K562 (cell line): ENCODE measurements at regions not wholly inside any gene's neighbourhood (a gene's known extent, or its start where the extent isn't known, plus 50 kb on each side); places are given as distances from the start of the nearest gene placed in this dataset.
A peak's percentile ranks its signal among the peaks of the same experiment; 100 is the strongest.

Source experiments
- ARID1B ChIP-seq: fragments of 450-650 bp; IDR thresholded peaks from 2 replicates; pipeline ENCODE4 v1.6.1; 2016; ENCODE audit warnings: antibody characterized with exemption, mild to moderate bottlenecking, inconsistent platforms
- DACH1 ChIP-seq: fragments of 450-650 bp; IDR thresholded peaks from 2 replicates; pipeline ENCODE4 v1.6.1; 2018; ENCODE audit not compliant: partially characterized antibody
- EGR1 ChIP-seq: fragments of 450-650 bp; conservative IDR thresholded peaks from 2 replicates; pipeline ENCODE4 v1.6.1; 2017; ENCODE audit warnings: mild to moderate bottlenecking
- HDAC1 ChIP-seq, 2 experiments: fragments of 450-650 bp; IDR thresholded peaks; 2 replicates each; pipeline ENCODE4 v1.6.1; 2016 to 2017; ENCODE audit warnings: inconsistent platforms in 1 of 2, mild to moderate bottlenecking in 1 of 2, moderate library complexity in 1 of 2
- HDAC2 ChIP-seq: fragments of 450-650 bp; IDR thresholded peaks from 2 replicates; pipeline ENCODE4 v1.6.1; 2016; ENCODE audit warnings: mild to moderate bottlenecking
- KAT7 ChIP-seq: sonication (generic); formaldehyde crosslinking; IDR thresholded peaks from 2 replicates; pipeline ENCODE4 v1.8.0; 2022; ENCODE audit warnings: missing genetic modification reagents, mild to moderate bottlenecking, borderline replicate concordance
- NFE2 ChIP-seq: IDR thresholded peaks from 2 replicates; pipeline ENCODE4 v1.6.1; 2014; ENCODE audit warnings: antibody characterized with exemption, low read depth
- NFE2L1 ChIP-seq: fragments of 450-650 bp; IDR thresholded peaks from 2 replicates; pipeline ENCODE4 v1.6.1; 2016; ENCODE audit warnings: missing genetic modification characterization, low read depth, mild to moderate bottlenecking, missing compliant biosample characterization, moderate library complexity, borderline replicate concordance
- ZNF140 ChIP-seq: fragments of 250-450 bp; sonication (Bioruptor Pico); IDR thresholded peaks from 2 replicates; pipeline ENCODE4 v1.8.0; 2021; ENCODE audit warnings: moderate library complexity, mild to moderate bottlenecking, inconsistent platforms
- ZNF436 ChIP-seq: fragments of 250-450, 450-650 bp; sonication (Bioruptor Pico); formaldehyde crosslinking; IDR thresholded peaks from 2 replicates; pipeline ENCODE4 v1.7.0; 2020; ENCODE audit warnings: mild to moderate bottlenecking
- ZNF583 ChIP-seq: fragments of 250-450 bp; sonication (Bioruptor Pico); IDR thresholded peaks from 2 replicates; pipeline ENCODE4 v1.4.0; 2020
- ZNF695 ChIP-seq: fragments of 450-650 bp; formaldehyde crosslinking; IDR thresholded peaks from 2 replicates; pipeline ENCODE4 v1.4.0; 2020; ENCODE audit warnings: mild to moderate bottlenecking, moderate library complexity
- ZNF76 ChIP-seq: fragments of 250-450 bp; sonication (Bioruptor Pico); IDR thresholded peaks from 2 replicates; pipeline ENCODE4 v1.4.0; 2020; ENCODE audit warnings: mild to moderate bottlenecking, moderate library complexity, borderline replicate concordance
- TF ChIP-seq, protein P1 (sequence below): sonication (generic); formaldehyde crosslinking; IDR thresholded peaks from 2 replicates; pipeline ENCODE4 v1.9.0; 2022; ENCODE audit warnings: mild to moderate bottlenecking, missing genetic modification reagents
- TF ChIP-seq, protein P2 (sequence below), 2 experiments: fragments of 450-650 bp in 1 of 2; sonication (generic) in 1 of 2; formaldehyde crosslinking; conservative IDR thresholded peaks; 2 replicates each; pipeline versions ENCODE4 v1.4.0 to v1.8.1; 2020 to 2022; ENCODE audit warnings: mild to moderate bottlenecking in 1 of 2, missing genetic modification reagents in 1 of 2
- TF ChIP-seq, protein P3 (sequence below): fragments of 250-450 bp; sonication (Bioruptor Pico); IDR thresholded peaks from 2 replicates; pipeline ENCODE4 v1.4.0; 2020; ENCODE audit warnings: borderline replicate concordance
- TF ChIP-seq, protein P4 (sequence below), 2 experiments: IDR thresholded peaks in 1 of 2; conservative IDR thresholded peaks in 1 of 2; 2 replicates each; pipeline ENCODE4 v1.6.1; 2016; ENCODE audit warnings: low read depth in 2 of 2, mild to moderate bottlenecking in 1 of 2, missing compliant biosample characterization in 1 of 2, missing genetic modification characterization in 1 of 2, moderate library complexity in 1 of 2
- TF ChIP-seq, protein P5 (sequence below), 2 experiments: IDR thresholded peaks; 2 replicates each; pipeline ENCODE4 v1.6.1; 2012; ENCODE audit warnings: improper control_type of control experiment in 2 of 2, low read depth in 2 of 2, low read length in 2 of 2, borderline replicate concordance in 1 of 2

DNA sequence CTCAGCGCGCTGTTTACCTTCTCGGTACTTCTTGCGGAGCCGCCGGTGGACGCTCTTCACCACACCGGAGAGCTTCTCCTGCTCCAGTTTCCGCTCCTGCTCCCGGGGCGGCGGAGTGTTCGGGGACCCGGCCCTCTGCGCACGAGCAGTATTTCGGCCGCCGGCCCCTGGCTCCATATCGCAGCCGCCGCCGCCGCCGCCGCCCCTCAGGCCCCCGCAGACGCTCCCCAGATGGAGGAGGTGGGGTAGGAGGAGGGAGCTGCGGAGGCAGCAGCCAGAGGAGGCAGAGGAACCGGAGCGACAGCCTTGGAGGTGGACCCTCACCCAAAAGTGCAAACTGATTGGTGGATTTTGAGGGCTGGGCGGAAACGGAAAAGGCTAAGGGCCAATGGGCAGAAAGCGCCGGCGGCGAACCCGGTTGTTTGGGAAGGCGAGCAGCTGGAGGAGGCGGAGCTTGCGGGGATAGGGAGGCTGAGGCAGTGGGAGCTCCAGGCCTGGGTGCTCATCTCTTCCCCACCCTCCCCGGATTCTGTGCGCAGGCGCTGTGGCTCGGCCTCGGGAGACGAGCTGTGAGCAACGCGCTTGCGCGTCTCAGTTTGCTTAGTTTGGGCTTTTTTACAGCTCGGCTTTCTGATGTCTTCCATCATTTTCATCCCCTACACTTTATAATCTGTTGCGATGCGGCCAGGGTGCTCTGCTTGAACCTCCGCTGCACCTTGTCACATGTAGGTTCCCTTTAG lies 146.9 kb downstream of the GPR85 start (continued):
- TF ChIP-seq DACH1 (peak; percentile 95), ZNF695 (CRISPR knock-in tag) (peak; percentile 71; the same call in 1 of the 2 replicates), HDAC2 (peak; percentile 35; the same call in 1 of the 2 replicates), ZNF436 (CRISPR knock-in tag) (0 out of 2 replicates have a peak, but pooled peaks have one; percentile 28), HDAC1 (IDR thresholded peaks at IDR 0.05) (peak in 1 of 2 experiments; percentile 83; a peak in 2 of 4 replicates), ARID1B (no peak), NFE2L1 (tag) (no peak), ZNF76 (CRISPR knock-in tag) (peak; percentile 60; the same call in 1 of the 2 replicates), EGR1 (peak; percentile 90), KAT7 (peak; percentile 7; the same call in 1 of the 2 replicates), NFE2 (peak; percentile 1; the same call in 1 of the 2 replicates), ZNF583 (CRISPR knock-in tag) (peak; percentile 77), ZNF140 (CRISPR knock-in tag) (no peak)
- TF ChIP-seq, protein P1, sequence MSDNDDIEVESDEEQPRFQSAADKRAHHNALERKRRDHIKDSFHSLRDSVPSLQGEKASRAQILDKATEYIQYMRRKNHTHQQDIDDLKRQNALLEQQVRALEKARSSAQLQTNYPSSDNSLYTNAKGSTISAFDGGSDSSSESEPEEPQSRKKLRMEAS, result peak; percentile 42; the same call in 1 of the 2 replicates
- TF ChIP-seq, protein P2, sequence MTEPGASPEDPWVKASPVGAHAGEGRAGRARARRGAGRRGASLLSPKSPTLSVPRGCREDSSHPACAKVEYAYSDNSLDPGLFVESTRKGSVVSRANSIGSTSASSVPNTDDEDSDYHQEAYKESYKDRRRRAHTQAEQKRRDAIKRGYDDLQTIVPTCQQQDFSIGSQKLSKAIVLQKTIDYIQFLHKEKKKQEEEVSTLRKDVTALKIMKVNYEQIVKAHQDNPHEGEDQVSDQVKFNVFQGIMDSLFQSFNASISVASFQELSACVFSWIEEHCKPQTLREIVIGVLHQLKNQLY (CRISPR knock-in tag; conservative IDR thresholded peaks at IDR 0.05), result no peak
- TF ChIP-seq, protein P3, sequence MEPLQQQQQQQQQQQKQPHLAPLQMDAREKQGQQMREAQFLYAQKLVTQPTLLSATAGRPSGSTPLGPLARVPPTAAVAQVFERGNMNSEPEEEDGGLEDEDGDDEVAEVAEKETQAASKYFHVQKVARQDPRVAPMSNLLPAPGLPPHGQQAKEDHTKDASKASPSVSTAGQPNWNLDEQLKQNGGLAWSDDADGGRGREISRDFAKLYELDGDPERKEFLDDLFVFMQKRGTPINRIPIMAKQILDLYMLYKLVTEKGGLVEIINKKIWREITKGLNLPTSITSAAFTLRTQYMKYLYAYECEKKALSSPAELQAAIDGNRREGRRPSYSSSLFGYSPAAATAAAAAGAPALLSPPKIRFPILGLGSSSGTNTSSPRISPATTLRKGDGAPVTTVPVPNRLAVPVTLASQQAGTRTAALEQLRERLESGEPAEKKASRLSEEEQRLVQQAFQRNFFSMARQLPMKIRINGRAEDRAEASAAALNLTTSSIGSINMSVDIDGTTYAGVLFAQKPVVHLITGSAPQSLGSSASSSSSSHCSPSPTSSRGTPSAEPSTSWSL (CRISPR knock-in tag), result 0 out of 2 replicates have a peak, but pooled peaks have one; percentile 66
- TF ChIP-seq, protein P4, sequence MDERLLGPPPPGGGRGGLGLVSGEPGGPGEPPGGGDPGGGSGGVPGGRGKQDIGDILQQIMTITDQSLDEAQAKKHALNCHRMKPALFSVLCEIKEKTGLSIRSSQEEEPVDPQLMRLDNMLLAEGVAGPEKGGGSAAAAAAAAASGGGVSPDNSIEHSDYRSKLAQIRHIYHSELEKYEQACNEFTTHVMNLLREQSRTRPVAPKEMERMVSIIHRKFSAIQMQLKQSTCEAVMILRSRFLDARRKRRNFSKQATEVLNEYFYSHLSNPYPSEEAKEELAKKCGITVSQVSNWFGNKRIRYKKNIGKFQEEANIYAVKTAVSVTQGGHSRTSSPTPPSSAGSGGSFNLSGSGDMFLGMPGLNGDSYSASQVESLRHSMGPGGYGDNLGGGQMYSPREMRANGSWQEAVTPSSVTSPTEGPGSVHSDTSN (CRISPR knock-in tag; IDR thresholded peaks at IDR 0.05; ENCODE audit: low read depth), result peak; percentile 53; the same call in 1 of the 2 replicates
- TF ChIP-seq, protein P4 (tag; conservative IDR thresholded peaks at IDR 0.05; ENCODE audit: low read depth), result peak; percentile 93
- TF ChIP-seq, protein P5, sequence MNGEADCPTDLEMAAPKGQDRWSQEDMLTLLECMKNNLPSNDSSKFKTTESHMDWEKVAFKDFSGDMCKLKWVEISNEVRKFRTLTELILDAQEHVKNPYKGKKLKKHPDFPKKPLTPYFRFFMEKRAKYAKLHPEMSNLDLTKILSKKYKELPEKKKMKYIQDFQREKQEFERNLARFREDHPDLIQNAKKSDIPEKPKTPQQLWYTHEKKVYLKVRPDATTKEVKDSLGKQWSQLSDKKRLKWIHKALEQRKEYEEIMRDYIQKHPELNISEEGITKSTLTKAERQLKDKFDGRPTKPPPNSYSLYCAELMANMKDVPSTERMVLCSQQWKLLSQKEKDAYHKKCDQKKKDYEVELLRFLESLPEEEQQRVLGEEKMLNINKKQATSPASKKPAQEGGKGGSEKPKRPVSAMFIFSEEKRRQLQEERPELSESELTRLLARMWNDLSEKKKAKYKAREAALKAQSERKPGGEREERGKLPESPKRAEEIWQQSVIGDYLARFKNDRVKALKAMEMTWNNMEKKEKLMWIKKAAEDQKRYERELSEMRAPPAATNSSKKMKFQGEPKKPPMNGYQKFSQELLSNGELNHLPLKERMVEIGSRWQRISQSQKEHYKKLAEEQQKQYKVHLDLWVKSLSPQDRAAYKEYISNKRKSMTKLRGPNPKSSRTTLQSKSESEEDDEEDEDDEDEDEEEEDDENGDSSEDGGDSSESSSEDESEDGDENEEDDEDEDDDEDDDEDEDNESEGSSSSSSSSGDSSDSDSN (IDR thresholded peaks at IDR 0.05; ENCODE audit: borderline replicate concordance in 1 of 2, low read depth in 2 of 2, low read length in 2 of 2), result peak in 1 of 2 experiments; percentile 67; a peak in 2 of 4 replicates
